Muscle of leg (tissue), 3 donors: ENCODE measurements at regions not wholly inside any gene's neighbourhood (a gene's known extent, or its start where the extent isn't known, plus 50 kb on each side); places are given as distances from the start of the nearest gene placed in this dataset.

ENCODE experiments used
- DNase-seq: peaks from one replicate; pipeline ENCODE4 v3.0.0; 2013
- H3K27ac ChIP-seq: one replicate; pipeline ENCODE4 v1.5.1; 2013; ENCODE audit warnings: mild to moderate bottlenecking, low read length, control low read depth
- H3K27me3 ChIP-seq: one replicate; pipeline ENCODE4 v1.6.1; 2013; ENCODE audit warnings: low read length; ENCODE audit not compliant: control insufficient read depth, insufficient read depth
- H3K36me3 ChIP-seq: one replicate; pipeline ENCODE4 v1.6.1; 2013; ENCODE audit warnings: low read length; ENCODE audit not compliant: control insufficient read depth, insufficient read depth
- H3K4me1 ChIP-seq: one replicate; pipeline ENCODE4 v1.6.1; 2013; ENCODE audit warnings: low read length; ENCODE audit not compliant: control insufficient read depth, insufficient read depth
- H3K4me3 ChIP-seq: one replicate; pipeline ENCODE4 v1.5.1; 2013; ENCODE audit warnings: low read length, control low read depth
- H3K9me3 ChIP-seq: replicated peaks from 2 replicates; pipeline ENCODE4 v1.6.1; 2013; ENCODE audit warnings: low read depth, low read length; ENCODE audit not compliant: control insufficient read depth
- WGBS: methylation state at CpG from one replicate; pipeline ENCODE4 v1.1.5; 2013; ENCODE audit warnings: missing lambda C conversion rate; ENCODE audit not compliant: insufficient coverage; 5-methylcytosine and 5-hydroxymethylcytosine counted together

DNA sequence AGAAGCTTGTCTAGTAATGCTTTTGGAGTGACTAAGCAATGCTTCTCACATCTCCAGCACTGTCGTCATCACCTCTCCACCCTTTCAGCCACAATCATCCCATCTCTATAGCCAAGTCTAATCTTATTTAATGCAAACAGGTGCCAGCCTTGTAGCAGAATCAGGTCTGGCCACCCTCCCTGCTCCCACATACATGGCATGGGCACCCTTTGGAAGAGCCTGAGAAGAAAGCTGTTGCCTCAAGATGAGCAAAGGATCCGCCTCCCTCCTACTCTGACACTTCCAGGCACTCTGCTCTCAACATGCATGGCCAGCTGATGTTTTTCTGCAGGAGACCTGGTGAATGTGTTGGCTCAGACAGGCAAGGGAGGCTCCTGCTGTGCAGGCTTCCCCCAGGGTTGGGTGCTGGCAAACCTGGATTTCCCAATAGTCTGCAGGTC, 113.1 kb upstream of the GRIK3 start:
- DNase-seq: no peak
- WGBS: 57% methylated on average over 1 of the region's 2 CpGs
- Histone ChIP-seq H3K36me3 (no peaks in the 10 kb centered on the region), H3K9me3 (no peaks in the 10 kb centered on the region), H3K27me3 (peaks cover 2% of the 10 kb centered on the region), H3K4me3 (no peak overlapping the region), H3K27ac (no peak overlapping the region), H3K4me1 (no peaks in the 10 kb centered on the region)

DNA sequence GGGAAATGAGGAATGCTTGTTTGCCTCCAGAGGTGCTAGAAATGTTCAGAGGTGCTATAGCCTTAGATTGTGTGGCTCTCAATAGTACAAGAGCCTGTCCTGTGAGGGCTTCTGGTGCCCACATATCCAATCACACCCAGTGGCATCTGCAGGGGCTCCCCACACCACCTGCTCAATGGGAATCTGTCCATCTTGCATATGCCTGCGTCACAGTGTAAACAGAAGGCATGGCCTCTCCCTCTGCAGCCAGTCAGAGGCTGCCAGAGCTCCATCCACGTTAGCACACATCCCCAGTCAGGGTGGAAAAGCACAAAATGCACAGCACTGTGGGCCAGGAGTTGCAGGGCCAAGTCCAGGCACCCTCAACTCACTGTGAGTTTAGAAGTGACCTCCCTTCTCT, 113.6 kb upstream of the GRIK3 start:
- no peak overlapping the region for H3K27ac ChIP-seq
- H3K4me3 ChIP-seq: no peak overlapping the region
- H3K4me1 ChIP-seq: no peaks in the 10 kb centered on the region
- no peaks in the 10 kb centered on the region for H3K36me3 ChIP-seq
- WGBS: 58% methylated on average over 2 of the region's 2 CpGs
- no peak for DNase-seq
- H3K27me3 ChIP-seq: peaks cover 2% of the 10 kb centered on the region
- no peaks in the 10 kb centered on the region for H3K9me3 ChIP-seq

DNA sequence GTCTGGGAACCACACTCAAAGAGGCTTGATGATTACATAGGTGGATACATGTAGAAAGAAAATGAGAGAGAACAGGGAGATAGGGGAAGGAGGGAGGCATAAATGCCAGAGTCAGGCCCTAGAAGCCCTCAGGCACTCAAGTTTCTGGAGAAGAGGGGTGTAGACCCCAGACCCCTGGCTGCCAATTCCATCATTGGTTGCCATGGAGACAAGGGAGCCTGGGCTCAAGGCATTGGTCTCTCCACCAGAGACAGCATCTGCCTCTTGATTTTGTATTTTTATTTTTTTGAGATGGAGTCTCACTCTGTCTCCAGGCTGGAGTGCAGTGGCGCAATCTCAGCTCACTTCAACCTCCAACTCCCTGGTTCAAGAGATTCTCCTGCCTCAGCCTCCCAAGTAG, 114.3 kb upstream of the GRIK3 start:
- Histone ChIP-seq H3K36me3 (no peaks in the 10 kb centered on the region), H3K4me1 (no peaks in the 10 kb centered on the region), H3K9me3 (no peaks in the 10 kb centered on the region), H3K27ac (no peak overlapping the region), H3K4me3 (no peak overlapping the region), H3K27me3 (peaks cover 2% of the 10 kb centered on the region)
- DNase-seq: no peak
- WGBS: no CpG with 5 or more reads among the region's 1 CpG

DNA sequence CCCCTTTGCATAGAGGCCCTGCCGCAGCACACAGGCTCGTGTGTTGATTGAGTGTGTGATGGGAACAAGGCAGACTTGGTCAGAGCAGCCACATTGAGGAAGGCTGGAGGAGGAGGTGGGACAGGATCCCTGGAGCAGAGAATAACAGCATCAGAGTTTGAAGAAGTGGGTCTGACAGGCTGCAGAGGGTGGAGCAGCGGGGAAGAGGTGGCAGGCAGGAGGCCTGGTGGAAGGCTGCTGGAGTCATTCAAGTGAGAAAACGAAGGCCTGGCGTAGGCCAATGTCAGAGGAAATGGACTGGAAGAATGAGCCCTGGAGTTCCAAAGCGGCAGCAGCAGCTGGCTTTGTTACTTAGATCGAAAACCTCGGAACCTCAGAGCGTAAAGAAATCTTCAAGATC, 115.0 kb upstream of the GRIK3 start:
- no peak overlapping the region for H3K27ac ChIP-seq
- 53% methylated on average over 5 of the region's 9 CpGs for WGBS
- H3K36me3 ChIP-seq: no peaks in the 10 kb centered on the region
- H3K4me1 ChIP-seq: no peaks in the 10 kb centered on the region
- no peak for DNase-seq
- no peak overlapping the region for H3K4me3 ChIP-seq
- peaks cover 2% of the 10 kb centered on the region for H3K27me3 ChIP-seq
- H3K9me3 ChIP-seq: no peaks in the 10 kb centered on the region

DNA sequence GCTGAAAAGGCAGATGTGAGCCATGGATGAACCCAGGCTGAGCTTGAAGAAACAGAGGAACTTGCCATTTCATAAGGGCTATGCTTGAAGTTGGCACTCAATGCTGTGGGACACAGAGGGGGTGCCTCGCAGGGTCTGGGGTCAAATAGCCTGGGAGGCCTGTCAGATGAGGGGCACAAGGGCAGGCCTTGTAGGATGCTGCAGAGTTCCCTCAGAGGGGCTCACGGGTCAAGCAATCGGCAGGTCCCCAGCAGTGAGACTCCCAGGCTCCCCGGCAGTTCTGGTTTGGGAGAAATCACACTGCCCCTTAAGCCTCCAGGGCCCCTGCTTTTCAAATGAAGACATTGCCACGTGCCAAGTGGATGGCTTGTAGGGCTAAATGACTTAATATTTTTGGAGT, 116.7 kb upstream of the GRIK3 start:
- DNase-seq: no peak
- H3K27me3 ChIP-seq: peaks cover 2% of the 10 kb centered on the region
- H3K4me3 ChIP-seq: no peak overlapping the region
- H3K27ac ChIP-seq: no peak overlapping the region
- no peaks in the 10 kb centered on the region for H3K9me3 ChIP-seq
- no peaks in the 10 kb centered on the region for H3K4me1 ChIP-seq
- H3K36me3 ChIP-seq: no peaks in the 10 kb centered on the region
- 33% methylated on average over 4 of the region's 5 CpGs for WGBS

DNA sequence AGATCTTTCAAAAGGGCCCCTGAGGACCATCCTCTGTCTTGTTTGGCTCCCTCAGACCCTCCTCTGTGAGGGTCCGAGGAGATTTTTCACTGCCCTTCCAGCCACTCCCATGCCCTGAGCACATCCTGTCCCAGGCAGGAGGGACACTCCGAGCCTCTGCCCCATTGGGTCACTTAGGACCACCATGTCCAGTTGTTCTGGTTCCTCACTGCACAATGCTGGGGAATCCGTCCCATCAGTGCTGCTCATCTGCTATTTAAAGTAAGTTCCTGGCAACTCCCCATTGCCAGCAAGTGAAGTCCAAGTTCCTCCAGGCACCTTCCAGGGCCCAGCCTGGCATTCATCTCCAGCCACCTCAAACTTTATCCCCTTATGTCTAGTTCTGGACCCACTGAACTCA, 117.5 kb upstream of the GRIK3 start:
- Histone ChIP-seq H3K4me3 (no peak overlapping the region), H3K36me3 (no peaks in the 10 kb centered on the region), H3K27ac (no peak overlapping the region), H3K9me3 (no peaks in the 10 kb centered on the region), H3K27me3 (peaks cover 2% of the 10 kb centered on the region), H3K4me1 (no peaks in the 10 kb centered on the region)
- no peak for DNase-seq
- 56% methylated on average over 3 of the region's 3 CpGs for WGBS

DNA sequence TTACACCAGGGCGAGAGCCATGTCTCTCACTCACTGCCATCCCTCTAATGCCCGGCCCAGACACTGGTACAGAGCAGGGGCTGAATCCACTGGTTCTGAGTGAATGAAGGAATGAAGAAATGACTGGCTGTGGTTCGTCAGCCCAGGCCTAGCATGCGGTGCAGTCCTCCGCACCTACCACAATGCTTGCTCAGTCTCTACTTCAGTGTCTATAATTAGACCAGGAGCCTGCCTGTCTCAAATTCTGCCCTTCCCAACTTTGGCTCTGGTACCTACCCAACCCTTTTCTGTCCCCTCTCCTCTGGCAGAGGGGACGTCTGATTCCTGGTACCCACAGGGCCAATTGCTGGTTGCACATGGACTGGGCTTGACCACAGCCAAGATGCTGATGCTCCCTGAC, 118.2 kb upstream of the GRIK3 start:
- Histone ChIP-seq H3K36me3 (no peaks in the 10 kb centered on the region), H3K4me3 (no peak overlapping the region), H3K27ac (no peak overlapping the region), H3K27me3 (peaks cover 2% of the 10 kb centered on the region), H3K4me1 (no peaks in the 10 kb centered on the region), H3K9me3 (no peaks in the 10 kb centered on the region)
- 36% methylated on average over 1 of the region's 6 CpGs for WGBS
- DNase-seq: no peak

DNA sequence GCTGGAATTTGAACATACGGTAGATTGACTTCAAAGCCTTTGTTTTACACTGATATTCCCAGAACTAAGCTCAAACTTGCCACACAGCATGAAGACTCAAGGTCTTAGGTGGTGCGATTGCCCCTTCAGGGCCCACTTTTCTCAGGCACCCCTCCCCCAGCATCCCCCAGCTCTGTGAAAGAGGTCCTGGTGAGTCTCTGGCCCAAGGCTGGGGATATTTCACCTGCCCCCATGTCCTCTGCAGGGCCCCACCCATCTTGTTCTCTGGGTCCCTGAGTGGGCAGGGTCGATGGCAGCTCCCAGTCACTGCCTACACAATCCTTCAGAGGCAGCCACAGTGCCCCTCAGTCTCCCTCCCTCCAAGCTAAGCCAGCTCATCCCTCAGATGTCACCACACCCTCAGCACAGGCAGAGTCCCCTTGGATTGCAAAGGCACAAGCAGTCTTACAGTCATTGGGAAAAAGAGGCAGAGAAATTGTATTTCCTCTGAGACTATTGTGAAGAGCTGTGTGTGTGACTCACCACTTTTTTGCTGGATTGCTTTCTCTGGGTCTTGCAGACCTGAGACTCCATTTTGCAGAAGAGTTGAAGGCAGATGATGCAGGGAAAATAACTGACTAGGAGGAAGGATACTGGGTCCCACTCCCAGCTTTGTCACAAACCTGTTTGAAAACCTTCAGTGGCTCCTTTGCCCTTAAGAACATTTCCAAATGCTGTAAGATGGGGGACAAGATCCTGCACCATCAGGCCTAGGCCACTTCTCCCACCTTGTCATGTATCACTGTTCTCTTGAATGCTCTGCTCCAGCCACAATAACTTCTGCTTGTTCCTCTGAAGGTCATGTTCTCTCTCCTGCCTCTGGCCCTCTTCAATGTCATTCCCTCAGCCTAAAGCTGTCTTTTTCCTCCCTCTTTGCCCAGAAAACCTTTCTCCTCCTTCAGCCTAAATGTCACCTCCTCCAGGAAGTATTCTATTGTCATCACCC, 119.1 kb upstream of the GRIK3 start:
- 73% methylated on average over 2 of the region's 3 CpGs for WGBS
- DNase-seq: no peak

DNA sequence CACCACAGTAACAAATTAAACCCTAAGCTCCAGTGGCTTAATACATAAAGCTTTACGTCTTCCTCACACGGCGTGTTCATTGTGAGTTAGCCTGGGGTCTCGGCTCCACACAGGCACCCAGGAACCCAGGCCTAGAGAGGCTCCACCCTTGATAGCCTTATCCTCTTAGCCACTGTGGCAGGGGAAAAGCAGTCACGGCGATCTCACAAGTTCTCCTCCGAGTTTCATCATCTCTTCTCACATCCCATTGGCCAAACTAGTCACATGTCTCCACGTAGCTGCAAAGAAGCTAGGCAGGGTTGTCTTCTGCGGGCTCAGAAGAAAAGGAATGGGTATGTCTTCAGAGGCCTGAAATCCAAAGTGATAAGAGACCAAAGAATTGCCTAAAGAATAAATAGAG, 122.3 kb upstream of the GRIK3 start:
- H3K27me3 ChIP-seq: peaks cover 2% of the 10 kb centered on the region
- no peak overlapping the region for H3K27ac ChIP-seq
- no peaks in the 10 kb centered on the region for H3K4me1 ChIP-seq
- H3K4me3 ChIP-seq: no peak overlapping the region
- H3K36me3 ChIP-seq: no peaks in the 10 kb centered on the region
- DNase-seq: no peak
- no peaks in the 10 kb centered on the region for H3K9me3 ChIP-seq
- WGBS: 63% methylated on average over 6 of the region's 9 CpGs

More for the DNA sequence above, 119.1 kb upstream of the GRIK3 start:
- H3K36me3 ChIP-seq: no peaks in the 10 kb centered on the region
- H3K4me3 ChIP-seq: no peak overlapping the region
- H3K27ac ChIP-seq: no peak overlapping the region
- H3K9me3 ChIP-seq: no peaks in the 10 kb centered on the region
- H3K27me3 ChIP-seq: peaks cover 2% of the 10 kb centered on the region
- no peaks in the 10 kb centered on the region for H3K4me1 ChIP-seq

DNA sequence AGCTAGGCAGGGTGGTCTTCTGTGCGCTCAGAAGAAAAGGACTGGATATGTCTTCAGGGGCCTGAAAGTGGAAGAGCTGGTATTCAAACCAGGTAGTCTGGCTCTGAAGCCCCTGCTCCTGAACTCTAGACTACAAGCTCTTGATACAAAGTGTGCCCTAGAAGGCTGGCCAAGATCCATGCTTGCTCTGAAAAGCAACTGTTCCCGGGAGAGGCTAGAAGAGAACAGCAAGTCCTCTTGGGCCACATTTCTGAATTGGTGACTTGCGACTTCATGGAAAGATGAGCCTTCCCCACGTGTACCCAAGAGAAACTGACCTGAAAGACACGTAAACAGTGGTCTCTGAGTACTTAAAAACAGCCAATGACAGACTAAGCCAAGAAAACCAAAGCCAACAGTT, 123.3 kb upstream of the GRIK3 start:
- Histone ChIP-seq H3K9me3 (no peaks in the 10 kb centered on the region), H3K4me1 (no peaks in the 10 kb centered on the region), H3K4me3 (no peak overlapping the region), H3K36me3 (no peaks in the 10 kb centered on the region), H3K27ac (no peak overlapping the region), H3K27me3 (no peaks in the 10 kb centered on the region)
- DNase-seq: no peak
- 66% methylated on average over 4 of the region's 5 CpGs for WGBS
